NCI-H187 (cell line): ENCODE measurements at regions not wholly inside any gene's neighbourhood (a gene's known extent, or its start where the extent isn't known, plus 50 kb on each side); places are given as distances from the start of the nearest gene placed in this dataset.

Experiments
- DNase-seq, 2 experiments: peaks; one replicate each; lab custom pipeline; 2025; lab: John Stamatoyannopoulos, UW

GRCh38 chr16:9186061-9186460 is 94.6 kb downstream of the HAPSTR1 start:
- no peak for DNase-seq

GRCh38 chr16:9188721-9189120 is 97.3 kb downstream of the HAPSTR1 start:
- DNase-seq, result no peak

DNA sequence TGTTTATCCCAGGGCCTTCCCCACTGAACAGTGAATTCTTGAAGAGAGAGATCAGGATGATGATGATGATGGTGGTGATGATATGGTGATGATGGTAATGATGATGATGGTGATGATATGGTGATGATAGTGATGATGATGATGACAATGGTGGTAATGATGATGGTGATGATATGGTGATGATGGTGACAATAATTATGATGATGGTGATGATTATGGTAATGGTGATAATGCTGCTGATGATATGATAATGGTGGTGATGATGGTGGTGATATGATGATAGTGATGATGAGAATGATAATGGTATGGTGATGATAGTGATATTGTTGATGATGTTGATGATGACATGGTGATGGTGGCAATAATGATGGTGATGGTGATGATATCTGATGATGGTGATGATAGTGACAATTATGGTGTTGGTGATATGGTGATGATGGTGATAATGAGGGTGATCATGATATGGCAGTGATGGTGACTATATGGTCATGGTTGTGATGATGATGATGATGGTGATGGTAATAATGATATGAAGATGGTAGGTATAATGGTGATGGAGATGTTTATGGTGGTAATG is 99.9 kb downstream of the HAPSTR1 start:
- no peak for DNase-seq

- no peak for DNase-seq
These were observed 101.3 kb downstream of the HAPSTR1 start for GRCh38 chr16:9192746-9193145.

DNA sequence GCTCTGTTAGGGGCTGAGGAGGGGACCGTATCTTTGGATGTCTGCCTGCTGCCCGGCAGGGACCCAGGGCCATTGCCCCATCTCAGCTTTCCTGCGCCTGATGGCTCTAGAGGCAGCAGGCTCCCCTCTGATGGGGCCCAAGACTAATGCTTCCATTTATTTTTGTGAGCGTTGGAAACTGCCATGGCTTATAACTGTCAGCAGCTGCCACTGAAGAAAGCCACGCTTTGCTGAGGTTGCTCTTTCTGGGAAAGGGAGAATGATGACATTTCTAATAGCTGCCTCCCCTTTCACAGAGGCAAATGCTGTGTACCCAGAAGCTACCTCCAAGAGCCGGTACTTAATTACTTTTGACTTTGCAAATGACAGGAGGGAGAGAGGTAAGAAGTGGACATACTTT is 103.8 kb downstream of the HAPSTR1 start:
- no peak for DNase-seq

DNA sequence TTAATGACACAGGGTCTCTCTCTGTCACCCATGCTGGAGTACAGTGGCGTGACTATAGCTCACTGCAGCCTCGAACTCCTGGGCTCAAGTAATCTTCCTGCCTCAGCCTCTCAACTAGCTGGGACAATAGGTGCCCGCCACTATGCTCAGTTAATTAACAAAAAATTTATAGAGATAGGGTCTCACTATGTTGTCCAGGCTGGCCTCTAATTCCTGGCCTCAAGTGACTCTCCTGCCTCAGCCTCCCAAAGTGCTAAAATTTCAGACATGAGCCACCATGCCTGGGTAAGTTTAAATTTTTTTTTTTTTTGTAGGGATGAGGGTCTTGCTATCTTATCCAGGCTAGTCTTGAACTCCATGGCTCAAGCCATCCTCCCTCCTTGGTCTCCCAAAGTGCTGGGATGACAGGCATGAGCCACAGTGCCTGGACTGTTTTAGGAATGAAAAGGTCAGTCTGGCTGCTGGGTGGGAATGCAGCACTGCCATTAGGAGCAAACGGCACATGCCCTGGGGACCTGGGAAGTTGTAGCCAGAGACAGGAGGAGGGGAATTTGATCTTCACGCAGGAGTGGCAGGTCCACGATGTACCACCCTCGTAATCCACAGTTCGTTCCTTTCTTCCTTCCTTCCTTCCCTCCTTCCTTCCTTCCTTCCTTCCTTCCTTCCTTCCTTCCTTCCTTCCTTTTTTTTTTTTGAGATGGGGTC is 106.7 kb downstream of the HAPSTR1 start:
- no peak for DNase-seq

DNA sequence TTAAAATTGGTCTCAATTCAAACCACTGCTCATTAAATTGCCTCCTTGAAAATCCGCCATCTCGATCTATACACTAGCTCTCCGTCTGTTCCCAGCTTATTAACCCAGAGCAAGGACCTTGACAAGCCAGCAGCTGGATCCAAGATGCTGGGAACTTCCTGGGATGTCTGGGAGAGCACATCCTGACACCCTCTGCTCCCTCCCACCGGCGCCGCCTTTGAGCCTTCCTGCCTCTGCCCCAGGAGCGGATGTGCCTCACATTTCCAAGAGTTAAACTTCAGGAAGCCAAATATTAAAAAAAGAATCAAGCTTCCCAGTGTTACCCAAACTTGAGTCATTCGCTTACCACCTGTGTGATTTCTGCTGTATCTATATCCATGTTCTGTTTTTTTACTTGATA is 107.9 kb downstream of the HAPSTR1 start:
- DNase-seq, result no peak

GRCh38 chr16:9199751-9200150 is 108.3 kb downstream of the HAPSTR1 start:
- DNase-seq, result no peak

DNA sequence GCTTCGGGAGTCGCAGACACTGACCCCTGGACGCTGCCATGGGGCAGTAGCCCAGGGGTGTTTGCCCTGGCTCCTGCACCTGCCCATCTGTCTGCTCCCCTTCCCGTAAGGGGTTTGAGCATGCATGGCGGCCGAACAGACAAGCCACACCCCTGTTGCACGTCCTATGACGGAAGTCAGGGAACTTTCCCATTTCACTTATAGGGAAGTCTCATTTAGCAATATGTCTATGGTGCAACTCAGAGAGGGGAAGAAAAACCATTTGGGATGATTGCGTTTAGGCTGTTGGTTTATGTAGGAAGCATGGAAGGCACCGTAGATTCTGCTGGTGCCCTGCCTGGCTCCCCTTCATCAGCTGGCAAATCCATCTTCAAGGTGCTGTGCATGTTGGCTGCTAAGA is 112.5 kb downstream of the HAPSTR1 start:
- DNase-seq, result no peak

DNA sequence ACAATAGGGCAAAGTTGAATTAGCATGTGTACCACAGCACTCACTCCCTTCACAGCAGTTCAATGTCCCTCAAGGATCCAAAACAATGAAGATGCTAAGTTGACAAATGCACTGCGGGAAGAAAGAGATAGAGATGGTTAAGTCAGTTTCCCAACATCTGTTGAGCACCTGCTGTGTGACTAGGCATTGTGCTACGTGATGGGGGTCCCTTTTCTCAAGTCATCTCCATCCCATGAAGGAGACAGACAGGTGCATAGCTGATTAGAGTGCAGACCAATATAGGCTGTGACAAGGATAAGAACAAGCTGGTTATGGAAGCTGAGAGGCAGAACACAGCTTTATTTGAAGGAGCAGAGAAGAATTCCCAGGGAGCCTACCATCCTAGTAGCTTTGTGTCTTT is 114.2 kb downstream of the HAPSTR1 start:
- DNase-seq, result no peak

- no peak for DNase-seq
These were observed 114.7 kb downstream of the HAPSTR1 start for GRCh38 chr16:9206156-9206555.

- DNase-seq, result no peak
These were observed 121.2 kb downstream of the HAPSTR1 start for GRCh38 chr16:9212621-9213020.

DNA sequence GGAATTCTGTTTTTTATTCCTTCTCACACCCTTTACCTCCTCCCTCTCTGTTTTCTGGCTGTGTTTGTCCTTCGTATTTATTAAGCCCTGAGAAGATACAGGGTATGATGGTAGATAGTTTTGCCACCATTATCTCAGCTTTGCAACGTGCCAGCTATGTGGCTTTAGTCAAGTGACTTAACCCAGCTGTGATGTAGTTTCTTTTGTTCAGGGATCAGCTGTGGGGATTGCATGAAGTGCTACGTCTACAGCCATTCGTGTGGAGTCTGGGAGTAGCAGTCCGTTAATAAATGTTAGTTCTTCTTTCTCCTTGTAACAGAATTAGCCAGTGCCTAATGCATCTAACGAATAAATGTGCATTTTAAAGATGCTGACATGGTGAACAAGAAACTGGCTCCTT is 128.4 kb downstream of the HAPSTR1 start:
- no peak for DNase-seq

GRCh38 chr16:9225527-9226316 is 134.3 kb downstream of the HAPSTR1 start:
- no peak for DNase-seq

- DNase-seq, result no peak
These were observed 135.5 kb downstream of the HAPSTR1 start for GRCh38 chr16:9226924-9227323.

- DNase-seq, result no peak
These were observed 139.6 kb downstream of the HAPSTR1 start for GRCh38 chr16:9231039-9231438.

DNA sequence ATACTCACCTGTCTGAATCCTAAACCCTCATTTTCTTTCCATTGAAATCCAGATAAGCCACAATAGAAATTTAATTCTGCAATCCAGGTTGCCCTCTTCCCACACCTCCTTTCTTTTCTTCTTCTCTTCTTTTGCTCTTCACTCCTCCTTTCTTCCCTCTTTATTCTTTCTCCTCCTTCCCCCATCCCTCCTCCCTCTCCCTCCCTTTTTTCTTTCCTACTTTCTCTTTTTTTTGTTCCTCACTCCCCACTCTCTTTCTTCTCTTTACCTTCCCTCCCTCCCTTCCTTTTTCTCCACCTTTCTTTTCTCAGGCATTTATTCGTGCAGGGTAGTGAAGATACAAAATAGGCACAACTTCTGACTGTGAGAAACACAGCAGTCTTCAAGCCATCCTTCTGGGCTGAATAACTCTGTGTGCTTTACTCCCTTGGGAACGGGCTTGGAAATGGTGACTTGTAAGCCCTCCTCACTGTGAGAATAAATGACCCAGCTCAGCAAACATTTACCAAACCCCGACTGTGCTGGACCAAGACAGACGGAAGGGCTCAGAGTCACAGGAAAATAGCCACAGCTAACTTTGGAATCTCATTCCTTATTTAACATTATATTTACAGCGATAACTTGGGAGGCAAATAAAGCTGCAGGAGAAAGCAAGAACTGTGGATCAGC is 140.8 kb downstream of the HAPSTR1 start:
- DNase-seq, result no peak

DNA sequence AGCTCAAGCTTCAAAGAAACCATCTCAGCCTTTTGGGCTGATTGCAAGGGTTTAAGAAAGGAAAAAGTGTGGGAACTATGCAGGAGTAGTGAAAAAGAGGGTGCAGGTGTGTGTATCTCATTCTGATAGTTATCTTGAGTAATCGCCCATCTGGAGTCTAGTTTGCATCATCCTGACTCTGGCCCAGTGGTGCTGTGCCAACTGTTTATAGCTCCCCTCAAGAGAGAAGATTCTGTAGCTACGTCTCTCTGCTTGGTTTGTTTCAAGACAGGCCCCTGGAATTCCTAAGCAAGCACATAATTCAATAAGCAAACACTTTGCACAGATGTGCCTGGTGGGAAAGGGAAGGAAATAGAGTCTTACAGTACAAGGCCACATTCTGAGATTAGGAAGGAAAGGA is 144.4 kb downstream of the HAPSTR1 start:
- no peak for DNase-seq

GRCh38 chr16:9236319-9236718 is 144.9 kb downstream of the HAPSTR1 start:
- DNase-seq, result no peak

GRCh38 chr16:9238346-9238745 is 146.9 kb downstream of the HAPSTR1 start:
- no peak for DNase-seq

DNA sequence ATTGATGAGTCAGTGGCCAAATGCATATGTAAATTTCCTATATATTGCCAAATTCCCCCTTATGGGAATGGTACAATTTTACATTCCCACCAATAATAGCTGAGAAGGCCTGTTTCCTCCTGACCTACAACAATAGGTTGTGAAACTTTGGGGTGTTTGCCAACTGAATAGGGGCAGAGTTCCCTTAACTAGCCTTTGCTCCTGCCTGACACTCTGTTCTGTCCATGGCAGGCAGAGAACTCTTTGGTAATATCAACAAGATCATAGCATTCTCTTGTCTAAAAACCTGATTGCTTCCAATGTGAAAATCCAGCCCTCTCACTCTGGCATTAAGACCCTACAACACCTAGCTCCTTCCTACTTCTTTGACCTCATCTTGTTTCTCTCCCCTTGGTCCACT is 149.7 kb downstream of the HAPSTR1 start:
- no peak for DNase-seq

DNA sequence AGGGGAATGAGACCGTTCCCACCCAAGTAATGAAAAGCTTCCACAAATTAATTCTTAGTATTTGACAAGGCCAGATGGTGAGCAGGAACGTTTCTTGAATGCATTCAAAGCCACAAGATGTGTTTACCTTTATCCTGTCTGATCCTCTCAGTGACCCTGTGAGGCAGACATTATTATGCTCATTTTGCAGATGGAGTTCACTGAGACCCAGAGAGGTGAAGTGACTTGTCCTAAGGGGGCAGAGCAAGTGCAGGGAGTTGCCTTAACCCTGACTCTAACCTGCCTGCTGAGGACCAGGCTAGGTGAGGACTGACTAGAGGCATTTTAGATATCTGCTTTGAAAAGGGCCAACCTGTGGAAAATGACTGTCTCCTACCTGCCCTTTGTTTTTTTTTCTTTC is 156.7 kb downstream of the HAPSTR1 start:
- no peak for DNase-seq

- DNase-seq, result no peak
These were observed 158.1 kb downstream of the HAPSTR1 start for GRCh38 chr16:9249534-9249933.
